Forelimb muscle (tissue), 1 donor: ENCODE measurements at regions not wholly inside any gene's neighbourhood (a gene's known extent, or its start where the extent isn't known, plus 50 kb on each side); places are given as distances from the start of the nearest gene placed in this dataset.
A peak's percentile ranks its signal among the peaks of the same experiment; 100 is the strongest.

Experiments
- DNase-seq: peaks from one replicate; pipeline ENCODE4 v3.0.0-alpha.2; 2013; ENCODE audit warnings: low read depth

DNA sequence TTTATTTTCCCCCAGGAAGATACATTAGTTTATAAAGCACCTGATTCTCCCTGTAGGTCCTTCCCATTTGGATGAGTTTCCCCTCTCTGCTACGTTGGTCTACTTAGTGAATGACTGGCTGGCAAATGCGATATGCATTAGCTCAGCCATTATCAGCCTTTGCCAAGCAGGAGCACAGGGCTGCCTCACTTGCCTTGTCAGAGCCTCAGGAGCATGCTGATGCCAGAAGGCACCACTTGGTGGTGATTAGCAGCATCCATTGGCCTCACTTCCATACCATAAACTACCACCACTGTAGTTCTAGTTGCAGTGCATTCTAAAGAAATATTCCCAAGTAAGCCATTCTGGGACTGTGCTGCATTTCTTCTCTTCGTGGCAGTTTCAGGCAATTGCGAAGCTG, 442.8 kb upstream of the CHST9 start:
- DNase-seq: no peak

DNA sequence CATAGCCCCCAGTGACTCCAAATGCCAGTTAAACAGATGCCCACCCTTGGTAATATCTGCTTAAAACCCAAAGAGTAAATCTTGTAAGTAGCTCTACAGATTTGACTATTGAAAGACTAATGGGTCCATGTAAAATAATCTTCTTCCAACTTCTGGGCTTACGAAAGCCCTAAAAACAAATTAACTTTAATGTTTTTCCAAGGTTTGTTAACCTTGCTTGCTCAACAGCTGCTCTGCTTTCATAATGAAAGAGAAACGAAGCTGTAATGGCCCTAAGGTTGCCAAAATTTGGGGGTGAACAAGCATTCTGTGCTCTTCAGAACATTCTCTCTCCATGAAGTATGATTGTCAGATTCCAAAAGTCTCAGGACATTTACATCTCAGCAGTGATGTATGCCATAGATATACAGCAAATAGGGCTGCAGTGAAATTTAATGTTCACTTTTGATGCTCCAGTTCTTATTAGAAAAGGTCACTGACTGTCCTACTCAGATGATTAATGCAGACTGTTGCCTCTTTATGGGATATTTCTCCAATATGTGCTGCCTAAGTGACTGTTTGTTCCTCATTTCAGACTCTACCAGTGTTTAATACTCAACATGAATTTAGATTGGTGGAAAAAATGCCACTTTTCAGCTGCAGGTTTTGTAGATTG, 436.3 kb upstream of the CHST9 start:
- DNase-seq: no peak

DNA sequence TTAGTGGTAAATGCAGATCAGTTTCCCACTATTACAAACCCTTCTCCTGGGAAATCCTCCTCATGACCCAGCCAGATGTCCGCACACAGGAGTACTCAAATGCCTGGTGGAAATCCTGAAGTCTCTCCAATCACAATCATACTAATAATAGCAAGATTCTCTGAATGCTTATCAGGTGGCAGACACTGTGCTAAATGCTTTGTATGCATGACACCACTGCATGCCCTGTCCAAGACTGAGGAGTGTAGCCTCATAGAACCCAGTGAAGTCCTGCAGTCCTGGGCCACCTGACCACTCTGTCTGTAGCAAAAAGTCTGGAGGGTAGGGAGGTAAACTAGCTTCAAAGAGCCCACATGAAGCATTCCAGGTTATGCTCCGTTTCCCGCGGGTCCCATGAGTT, 434.8 kb upstream of the CHST9 start:
- DNase-seq: no peak

DNA sequence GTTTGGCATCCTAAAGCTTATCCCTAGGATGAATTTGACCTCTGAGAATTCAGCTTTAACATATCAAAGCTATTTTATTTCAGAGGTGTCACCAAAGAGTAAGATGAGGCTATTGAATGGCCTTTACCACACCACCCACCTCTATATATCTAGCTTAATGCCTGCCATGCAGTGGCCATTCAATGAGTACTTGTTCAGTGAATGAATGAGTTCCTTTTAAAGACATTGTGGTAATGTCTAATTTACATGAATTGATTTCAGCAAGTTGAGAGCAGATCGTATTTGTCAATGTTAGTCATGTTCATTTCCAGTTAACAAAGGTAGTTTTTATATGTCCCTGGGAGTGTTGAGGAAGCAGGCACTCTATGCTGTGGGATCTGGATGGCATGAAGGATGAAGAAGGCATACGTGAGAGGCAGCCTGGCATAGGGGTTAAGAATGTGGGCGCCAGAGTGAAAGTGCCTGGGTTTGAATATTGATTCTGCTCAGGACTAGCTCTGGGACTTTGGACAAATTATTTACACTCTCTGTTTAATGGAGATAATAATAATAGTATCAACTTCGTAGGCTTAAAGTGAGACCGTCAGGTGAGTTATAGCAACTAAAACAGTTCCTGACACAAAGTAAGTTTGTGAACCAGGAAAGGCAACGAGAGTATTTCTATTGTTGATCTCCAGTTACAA, 434.1 kb upstream of the CHST9 start:
- DNase-seq: no peak

DNA sequence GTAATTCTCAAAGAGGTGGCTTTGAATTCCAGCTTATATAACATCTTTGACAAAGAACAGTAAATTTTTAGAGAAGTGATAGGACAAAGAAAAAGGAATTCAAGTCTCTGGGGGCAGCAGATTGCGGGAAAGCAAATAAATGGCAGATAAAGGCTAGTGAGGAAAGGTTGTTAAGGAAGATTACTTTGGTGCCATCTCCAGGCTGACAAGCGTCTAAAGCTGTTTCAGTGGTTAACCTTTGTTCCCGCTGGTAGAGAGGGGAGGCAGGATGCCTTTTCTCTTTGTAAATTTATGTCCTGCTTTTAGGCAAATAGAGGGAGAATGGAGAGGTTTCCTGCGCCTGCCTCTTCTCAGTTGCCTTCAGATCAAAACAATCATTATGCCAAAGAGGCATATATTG, 431.2 kb upstream of the CHST9 start:
- DNase-seq: no peak

DNA sequence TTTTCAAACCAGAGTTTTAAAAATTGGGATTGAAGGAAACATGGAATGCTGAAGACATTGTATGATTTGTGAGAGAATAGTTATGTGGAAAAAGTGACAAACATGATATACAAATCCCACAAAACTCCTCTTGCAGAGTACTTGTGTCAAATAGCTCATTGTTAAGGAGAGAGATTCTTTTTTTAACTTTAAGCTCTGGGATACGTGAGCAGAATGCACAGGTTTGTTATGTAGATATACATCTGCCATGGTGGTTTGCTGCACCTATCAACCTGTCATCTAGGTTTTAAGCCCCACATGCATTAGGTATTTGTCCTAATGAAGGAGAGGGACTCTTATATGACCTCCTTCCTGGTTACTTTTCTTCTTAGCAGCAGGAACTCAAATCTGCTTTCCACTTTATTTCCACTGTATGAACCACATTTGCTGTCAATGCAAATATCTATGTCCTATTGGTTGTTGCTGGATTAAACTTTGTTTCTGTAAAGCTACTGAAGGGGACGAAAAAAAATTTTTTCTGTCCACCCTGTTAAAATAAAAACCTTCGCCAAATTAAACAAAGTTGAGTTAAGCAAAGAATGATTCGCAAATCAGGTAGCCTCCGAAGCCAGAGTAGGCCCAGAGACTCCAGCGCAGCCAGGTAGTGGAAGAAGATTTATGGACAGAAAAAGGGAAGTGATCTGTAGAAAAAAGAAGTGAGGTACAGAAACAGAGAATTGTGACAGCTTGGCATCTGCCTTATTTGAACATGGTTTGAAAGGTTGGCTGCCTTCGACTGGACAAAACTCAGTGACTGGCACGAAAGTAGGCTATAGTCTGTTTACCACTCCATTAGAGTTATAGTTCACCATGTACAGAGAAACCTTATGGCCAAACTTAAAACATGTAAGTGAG, 430.1 kb upstream of the CHST9 start:
- DNase-seq: no peak

DNA sequence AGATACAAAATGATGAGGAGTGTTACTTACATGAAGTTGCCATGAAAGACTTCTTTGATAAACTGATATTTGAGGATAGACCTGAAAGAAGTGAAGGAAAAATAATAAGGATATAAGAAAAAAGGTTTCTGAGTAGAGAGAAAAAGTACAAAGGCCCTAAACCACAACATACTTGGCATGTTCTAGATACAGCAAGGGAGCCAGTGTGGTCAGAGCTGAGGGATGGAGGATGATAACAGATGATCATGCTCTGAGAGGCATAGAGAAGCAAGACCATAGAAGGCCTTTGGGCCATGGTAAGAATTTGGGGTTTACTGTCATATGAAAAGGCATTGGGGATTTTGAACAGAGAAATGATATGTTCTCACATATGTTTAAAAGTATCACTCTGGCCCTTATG, 424.1 kb upstream of the CHST9 start:
- DNase-seq: no peak

DNA sequence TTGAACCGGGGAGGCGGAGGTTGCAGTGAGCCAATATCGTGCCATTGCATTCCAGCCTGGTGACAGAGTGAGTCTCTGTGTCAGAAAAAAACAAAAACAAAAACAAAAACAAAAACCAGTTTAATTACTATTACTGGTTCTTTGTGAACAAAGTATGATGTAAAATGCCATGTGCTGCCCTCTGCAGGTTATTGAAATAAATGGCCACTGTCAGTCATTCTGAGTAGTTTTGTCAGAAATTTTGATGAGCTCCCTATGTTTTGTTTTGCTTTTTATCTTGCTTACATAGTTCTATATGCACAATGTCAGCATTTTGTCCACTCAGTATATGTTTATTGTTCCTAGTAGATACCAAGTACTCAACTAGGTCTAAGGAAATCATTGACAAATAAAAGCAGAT, 423.6 kb upstream of the CHST9 start:
- no peak for DNase-seq

DNA sequence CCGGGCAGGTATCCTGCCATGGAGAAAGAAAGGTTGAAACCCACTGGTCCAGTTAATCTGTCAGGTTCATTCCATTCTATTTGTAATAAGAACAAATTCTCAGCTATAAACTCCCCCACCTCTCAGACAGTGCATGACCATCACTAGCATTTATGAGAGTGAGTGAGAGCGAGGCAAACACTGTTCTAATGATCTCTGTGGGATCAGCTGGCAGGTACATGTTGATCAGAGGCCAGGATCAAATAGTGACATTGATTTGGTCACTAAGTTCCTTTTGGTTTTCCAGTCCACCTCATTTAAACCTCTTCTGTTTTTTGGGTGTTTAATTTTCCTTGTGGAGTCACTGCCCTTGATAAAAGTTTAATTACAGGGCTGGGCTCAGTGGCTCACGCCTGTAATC, 423.1 kb upstream of the CHST9 start:
- DNase-seq: no peak

DNA sequence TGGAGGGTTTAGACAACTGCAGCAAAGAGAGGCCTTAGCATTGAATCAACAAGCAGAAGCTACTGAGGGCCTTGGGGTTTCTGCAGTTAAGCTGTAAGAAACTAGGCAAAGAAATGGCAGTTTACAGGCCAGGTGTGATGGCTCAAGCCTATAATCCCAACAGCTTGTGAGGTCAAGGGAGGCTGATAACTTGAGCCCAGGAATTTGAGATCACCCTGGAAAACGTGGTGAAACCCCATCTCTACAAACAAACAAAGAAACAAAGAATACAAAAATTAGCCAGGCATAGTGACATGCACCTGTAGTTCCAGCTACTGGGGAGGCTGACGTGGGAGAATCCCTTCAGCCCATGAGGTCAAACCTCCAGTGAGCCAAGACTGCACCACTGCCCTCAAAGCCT, 421.6 kb upstream of the CHST9 start:
- no peak for DNase-seq

DNA sequence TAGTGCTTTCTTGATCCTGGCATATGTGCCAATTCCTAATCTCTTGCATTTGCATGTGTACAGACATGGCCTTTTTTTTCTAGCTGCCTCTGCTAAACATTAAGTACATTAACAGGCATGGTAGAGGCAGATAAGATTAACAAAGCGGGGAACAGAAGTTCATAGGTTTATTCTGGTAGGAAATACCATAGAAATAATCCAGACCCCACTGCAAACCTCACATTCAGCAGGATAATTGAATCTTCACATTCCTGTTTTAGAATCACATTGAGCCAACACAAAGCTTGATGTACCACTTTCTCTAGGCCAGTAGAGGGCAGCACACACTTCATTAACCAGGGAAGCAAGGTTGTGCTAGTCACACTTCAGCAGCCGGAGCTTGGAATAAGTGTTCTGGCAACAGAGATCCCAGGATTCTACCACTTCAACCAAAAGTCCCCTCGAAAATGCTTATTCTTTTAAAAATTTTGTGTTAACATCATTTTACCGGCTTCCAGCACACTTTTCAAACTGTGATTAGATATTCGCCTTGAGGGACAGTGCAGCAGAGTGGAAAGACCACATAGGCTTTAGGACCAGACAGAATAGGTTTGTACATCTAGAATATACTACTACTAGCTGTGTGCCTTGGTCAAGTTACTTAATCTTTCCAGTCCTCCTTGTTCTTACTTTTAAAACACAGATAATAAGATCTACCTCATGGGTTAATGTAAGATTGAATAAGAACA, 420.2 kb upstream of the CHST9 start:
- peak; percentile 58 for DNase-seq

DNA sequence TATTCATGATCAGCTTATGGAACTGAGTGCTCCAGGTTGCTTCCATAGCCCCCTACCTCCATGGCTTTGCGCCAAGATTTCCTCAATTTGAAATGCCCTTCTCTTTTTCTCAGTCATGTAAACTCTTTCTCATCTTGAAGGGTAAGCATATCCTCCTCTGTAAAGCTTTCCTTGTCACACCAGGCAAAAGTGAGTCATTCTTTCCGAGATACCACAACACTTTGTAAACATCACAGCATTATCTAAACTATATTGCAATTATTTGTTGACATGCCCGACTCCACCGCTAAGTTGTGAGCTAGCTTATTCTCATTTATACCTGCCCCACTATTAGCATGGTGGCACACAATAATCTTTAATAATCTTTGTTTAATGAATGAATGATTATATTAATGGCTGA, 419.5 kb upstream of the CHST9 start:
- no peak for DNase-seq

DNA sequence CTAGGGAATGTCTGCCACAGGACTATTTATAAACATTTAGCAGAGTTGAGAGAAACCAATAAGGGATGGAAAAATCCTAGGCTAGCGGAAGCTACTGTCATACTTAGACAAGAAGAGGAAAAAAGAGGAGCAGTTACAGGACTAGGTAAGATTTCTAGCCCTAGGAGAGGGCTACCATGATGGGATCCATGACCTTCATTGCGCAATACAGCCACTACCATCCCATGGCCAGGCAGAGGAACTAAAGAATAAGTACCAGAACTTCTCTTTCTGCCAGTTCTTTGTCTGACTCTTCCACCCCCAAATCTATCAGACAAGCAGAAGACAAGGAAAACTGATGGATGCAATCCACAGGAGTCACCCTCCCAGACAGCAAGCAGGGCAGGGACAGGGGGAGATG, 417.0 kb upstream of the CHST9 start:
- DNase-seq: no peak

DNA sequence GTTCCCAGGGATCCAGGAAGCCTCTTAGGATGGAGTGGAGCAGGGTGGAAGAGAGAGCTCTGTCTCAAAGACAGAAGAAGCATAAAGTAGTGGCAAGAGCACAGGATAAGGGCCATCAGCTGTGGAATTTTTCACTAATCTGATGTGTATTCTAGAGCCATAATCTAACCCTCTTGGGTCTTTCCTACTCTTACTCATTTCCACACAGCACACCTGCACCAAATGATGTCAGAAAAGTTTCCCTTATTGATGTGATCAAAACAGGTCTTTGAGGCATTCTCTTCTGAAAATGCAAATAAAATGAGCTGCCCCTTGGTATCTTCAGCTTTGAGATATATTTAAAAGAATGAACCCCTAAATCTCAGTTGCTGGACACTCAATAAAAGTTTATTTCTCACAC, 415.1 kb upstream of the CHST9 start:
- DNase-seq: no peak

DNA sequence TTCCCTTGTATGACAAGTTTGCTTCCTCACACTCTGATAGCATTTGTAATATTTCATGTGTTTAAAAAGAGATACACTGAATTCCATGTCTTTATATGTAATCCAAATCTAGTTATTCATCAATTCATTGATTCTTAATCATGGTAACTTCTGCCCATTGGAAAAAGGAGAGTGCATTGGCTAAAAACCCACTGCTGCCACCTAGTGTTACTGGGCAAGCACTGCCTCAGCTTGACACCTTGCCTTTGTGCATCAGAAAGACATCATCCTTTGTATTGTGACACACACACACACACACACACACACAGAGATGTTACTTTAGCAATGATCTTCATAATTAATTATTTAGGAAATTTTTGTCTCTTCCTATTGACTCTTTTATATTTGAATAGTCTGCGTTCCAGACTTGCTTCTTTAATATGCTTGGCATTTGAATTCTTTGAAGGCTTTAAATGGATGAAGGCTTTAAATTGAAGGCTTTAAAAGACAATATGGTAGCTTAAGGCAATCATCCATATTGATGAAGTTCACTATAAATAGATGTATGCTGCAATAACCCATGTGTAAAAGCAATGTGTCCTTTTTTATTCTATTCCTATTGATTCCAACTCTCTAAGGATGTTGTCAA, 414.2 kb upstream of the CHST9 start:
- DNase-seq: no peak

DNA sequence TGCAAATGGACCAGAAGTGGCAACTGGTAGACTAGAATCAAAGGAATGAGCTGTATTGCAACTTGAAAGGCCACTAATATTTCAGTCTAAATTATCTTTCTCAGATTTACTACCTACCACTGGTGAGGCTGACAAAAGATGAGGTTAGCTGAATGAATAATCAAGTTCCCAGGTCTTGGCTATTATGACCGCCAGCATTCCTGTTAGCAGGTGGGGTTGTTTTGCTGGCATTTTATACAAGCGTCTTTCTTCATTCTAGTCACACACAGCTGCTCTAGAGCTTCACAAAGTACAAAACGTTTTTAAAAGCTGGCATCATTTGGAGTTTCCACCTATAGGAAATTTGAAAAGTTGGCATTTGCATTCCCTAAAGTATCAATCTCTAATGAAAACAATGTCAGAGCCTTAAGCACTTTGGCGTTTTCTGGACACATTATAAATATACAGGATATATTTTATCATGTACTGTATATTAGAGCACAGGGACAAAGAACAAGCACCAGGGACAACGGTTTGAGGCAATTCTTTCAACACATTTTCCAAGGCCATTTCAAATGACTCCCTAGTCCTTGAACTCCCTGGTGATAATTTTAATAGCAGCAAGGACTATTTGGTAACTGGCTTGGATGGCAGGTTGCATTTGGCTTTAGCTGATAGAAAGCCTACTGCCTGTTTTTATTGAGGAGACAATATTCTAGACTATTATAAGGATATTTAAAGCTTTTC, 410.2 kb upstream of the CHST9 start:
- no peak for DNase-seq

DNA sequence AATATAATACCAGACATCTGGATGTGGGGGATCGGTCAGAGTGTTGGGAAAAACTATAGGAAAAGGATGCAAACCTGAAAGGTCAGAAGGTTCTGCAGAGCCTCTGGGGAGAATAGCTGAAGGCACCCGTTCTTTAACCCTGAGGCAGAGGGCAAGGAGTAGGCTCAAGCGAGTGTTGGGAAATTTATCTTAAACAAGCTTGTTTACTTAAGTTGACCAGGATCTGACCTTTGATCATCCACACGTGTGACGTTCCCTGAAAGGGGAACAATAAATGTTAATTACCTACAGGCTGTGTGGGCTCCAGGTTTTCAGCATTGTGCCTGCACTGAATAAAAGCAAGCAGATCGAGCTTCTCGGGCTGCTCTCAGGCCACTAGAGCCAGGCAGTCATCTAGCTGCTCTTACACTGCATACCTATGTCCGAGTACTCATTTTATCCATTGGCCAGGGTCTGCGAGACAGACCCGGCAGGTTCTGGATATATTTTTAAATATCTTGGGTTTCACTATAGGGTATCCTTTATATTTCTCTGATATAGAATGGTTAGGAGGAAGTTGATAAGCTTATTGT, 400.6 kb upstream of the CHST9 start:
- DNase-seq: no peak

DNA sequence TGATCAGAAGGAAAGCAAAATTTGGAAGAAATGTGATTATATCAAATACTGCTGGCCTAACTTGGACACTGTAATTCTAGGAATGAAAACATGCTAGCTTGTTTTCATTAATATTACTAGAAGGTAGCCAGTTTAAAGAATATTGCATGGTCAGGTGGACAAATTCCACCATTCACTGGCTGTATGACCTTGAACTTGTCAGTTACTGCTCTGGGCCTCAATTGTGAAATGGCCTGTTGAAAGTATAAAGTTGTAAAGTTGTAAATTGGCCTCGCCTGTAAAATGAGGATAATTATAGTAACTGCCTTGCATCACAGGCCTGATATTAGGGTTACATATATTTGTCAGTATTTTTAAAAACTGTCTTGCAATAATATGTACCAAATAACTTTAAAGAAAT, 398.4 kb upstream of the CHST9 start:
- DNase-seq: no peak

DNA sequence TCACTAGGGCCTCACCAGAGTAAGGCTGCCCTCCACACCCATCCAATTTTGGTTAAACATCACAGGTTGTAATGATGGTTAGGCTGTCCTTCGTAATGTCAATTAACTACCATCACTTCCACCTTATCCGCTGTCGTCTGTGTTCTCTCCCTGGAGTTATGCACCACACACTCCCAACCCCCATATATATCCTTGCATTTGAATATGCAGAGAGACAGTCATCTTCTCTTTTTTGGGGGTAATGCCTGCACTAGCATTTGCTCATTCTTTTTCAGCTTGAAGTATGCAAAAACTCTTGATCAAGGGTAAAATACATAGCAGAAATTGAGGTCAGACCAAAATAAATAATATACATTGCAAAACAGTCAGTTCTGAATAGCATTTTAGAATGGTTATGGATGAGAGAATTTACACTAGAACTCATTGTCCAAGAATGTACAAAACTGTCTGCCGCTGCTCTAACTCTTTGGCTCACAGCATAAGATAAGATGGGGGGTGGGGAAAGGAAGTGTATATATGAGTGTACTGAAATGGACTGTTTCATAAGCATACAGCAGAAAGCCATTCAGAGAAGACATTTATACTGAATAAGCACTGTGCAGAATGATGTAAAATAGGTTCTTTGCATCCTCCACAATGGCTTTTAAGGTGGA, 397.8 kb upstream of the CHST9 start:
- no peak for DNase-seq

DNA sequence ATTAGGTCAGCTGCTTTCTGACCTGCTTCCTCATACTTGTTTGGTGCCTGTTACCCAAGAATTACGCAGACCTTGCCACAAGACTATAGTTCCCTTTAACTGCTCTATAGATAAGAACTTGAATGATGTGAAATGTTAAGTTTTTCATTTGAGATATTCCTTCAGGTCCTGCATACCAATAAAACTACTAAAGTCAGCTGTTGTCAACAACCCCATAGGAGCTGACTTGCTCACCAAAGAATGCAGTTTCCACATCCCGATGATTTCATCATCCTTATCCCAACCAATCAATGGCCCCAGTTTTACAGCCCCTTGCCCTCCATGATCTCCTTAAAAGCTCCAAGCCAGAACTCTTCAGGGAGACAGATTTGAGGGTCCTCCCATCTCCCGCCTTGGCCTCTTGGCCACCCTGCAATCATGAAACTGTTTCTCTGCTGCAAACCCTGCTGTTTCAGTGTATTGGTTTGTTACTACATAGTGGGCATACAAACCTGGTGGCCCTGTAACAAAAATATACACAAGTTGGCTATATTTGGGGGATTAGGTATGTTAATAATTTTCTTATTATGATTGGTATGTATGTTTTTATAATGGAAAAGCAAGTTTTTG, 396.3 kb upstream of the CHST9 start:
- DNase-seq: no peak
